OCI-LY7 (cell line): ENCODE measurements at regions not wholly inside any gene's neighbourhood (a gene's known extent, or its start where the extent isn't known, plus 50 kb on each side); places are given as distances from the start of the nearest gene placed in this dataset.

Experiments used
- BruUV-seq: library from RNA; stranded (reverse); fragments of 400-500 nt; replicated peaks from 2 replicates; lab custom pipeline; 2021; lab: Mats Ljungman, UMichigan
- CTCF ChIA-PET: fragments of 300-600 bp; sonication (Branson Sonifier 250); formaldehyde crosslinking; loops from one replicate; lab custom pipeline; 2022; ENCODE audit warnings: antibody characterized with exemption; ENCODE audit not compliant: unreplicated experiment; lab: Charles Lee
- POLR2A ChIA-PET: fragments of 300-600 bp; sonication (Branson Sonifier 250); formaldehyde crosslinking; loops from one replicate; lab custom pipeline; 2022; ENCODE audit warnings: antibody characterized with exemption; lab: Charles Lee
- DNase-seq: peaks from one replicate; pipeline ENCODE4 v3.0.0-alpha.2; 2015; ENCODE audit warnings: low spot score
- H2AFZ ChIP-seq: fragments of 200-600 bp; sonication (generic), shearing (Covaris generic); 2 replicates; pipeline ENCODE4 v1.6.1; 2014; ENCODE audit warnings: mild to moderate bottlenecking, antibody characterized with exemption, low read length, moderate library complexity
- H3K27ac ChIP-seq: fragments of 200-600 bp; sonication (generic); 2 replicates; pipeline ENCODE4 v1.5.1; 2014; ENCODE audit warnings: mixed run types, low read depth, mild to moderate bottlenecking, moderate library complexity, low read length, inconsistent platforms; ENCODE audit not compliant: poor library complexity, severe bottlenecking
- H3K36me3 ChIP-seq: fragments of 200-600 bp; sonication (generic); 2 replicates; pipeline ENCODE4 v1.6.1; 2014; ENCODE audit warnings: mild to moderate bottlenecking, antibody characterized with exemption, low read length, moderate library complexity, mixed read lengths; ENCODE audit not compliant: insufficient read depth
- H3K4me1 ChIP-seq: fragments of 200-600 bp; sonication (generic); 2 replicates; pipeline ENCODE4 v1.5.1; 2014; ENCODE audit warnings: mild to moderate bottlenecking, low read length; ENCODE audit not compliant: insufficient read depth, poor library complexity, severe bottlenecking
- H3K4me2 ChIP-seq: fragments of 200-600 bp; sonication (generic); 2 replicates; pipeline ENCODE4 v1.6.1; 2014; ENCODE audit warnings: mild to moderate bottlenecking, low read length
- H3K4me3 ChIP-seq: fragments of 200-600 bp; sonication (generic); 2 replicates; pipeline ENCODE4 v1.5.1; 2014; ENCODE audit warnings: mild to moderate bottlenecking, low read depth, low read length; ENCODE audit not compliant: poor library complexity, severe bottlenecking
- H3K79me2 ChIP-seq: fragments of 200-600 bp; sonication (generic); 2 replicates; pipeline ENCODE4 v1.6.1; 2016; ENCODE audit warnings: low read depth, mild to moderate bottlenecking, low read length, moderate library complexity, mixed read lengths; ENCODE audit not compliant: insufficient read depth
- H3K9me2 ChIP-seq: fragments of 200-600 bp; sonication (generic); 2 replicates; pipeline ENCODE4 v1.6.1; 2016; ENCODE audit warnings: mild to moderate bottlenecking, low read length, mixed read lengths; ENCODE audit not compliant: insufficient read depth
- H3K9me3 ChIP-seq: fragments of 200-600 bp; sonication (generic); 2 replicates; pipeline ENCODE4 v1.6.1; 2014; ENCODE audit warnings: mild to moderate bottlenecking, mixed run types, low read length, mixed read lengths
- H4K20me1 ChIP-seq: fragments of 200-600 bp; sonication (generic); 2 replicates; pipeline ENCODE4 v1.6.1; 2014; ENCODE audit warnings: mild to moderate bottlenecking, antibody characterized with exemption, low read length, moderate library complexity, mixed read lengths; ENCODE audit not compliant: insufficient read depth
- CTCF ChIP-seq: fragments of 200-600 bp; sonication (generic); conservative IDR thresholded peaks from 2 replicates; pipeline ENCODE4 v1.5.1; 2014; ENCODE audit warnings: mild to moderate bottlenecking, antibody characterized with exemption, low read length, moderate library complexity, mixed read lengths
- EZH2phosphoT487 ChIP-seq: fragments of 200-600 bp; sonication (generic); IDR thresholded peaks from 2 replicates; pipeline ENCODE4 v1.6.1; 2018; ENCODE audit warnings: low read depth, borderline replicate concordance, mild to moderate bottlenecking, mixed run types, antibody characterized with exemption, low read length, moderate library complexity, mixed read lengths
- intact Hi-C: fragments of 100-400 bp; cut with micrococcal nuclease; formaldehyde crosslinking; loops from one replicate; pipeline ENCODE4 v1.10.0; 2022; ENCODE audit not compliant: unreplicated experiment

- H2AFZ ChIP-seq: no peak overlapping the region
- H3K4me2 ChIP-seq: no peak overlapping the region
- H3K4me1 ChIP-seq: peaks cover 19% of the 10 kb centered on the region
- no peak overlapping the region for H3K27ac ChIP-seq
- peaks cover 8% of the 10 kb centered on the region; the same call in 1 of the 2 replicates for H3K9me3 ChIP-seq
- no peaks in the 10 kb centered on the region for H3K79me2 ChIP-seq
- intact Hi-C loops: no loop called here
- H3K9me2 ChIP-seq: no peaks in the 10 kb centered on the region
- no peaks in the 10 kb centered on the region; the same call in 1 of the 2 replicates for H3K36me3 ChIP-seq
- no TSS peak for BruUV-seq
- DNase-seq: no peak
- POLR2A ChIA-PET: interaction anchor here (0.7 to 2.0 kb wide), 6 partner anchors 10 to 605 kb away, joined by 3 to 8 read pairs (median 4); no protein-coding TSS in a partner anchor
- CTCF ChIA-PET: no interaction called here
- H4K20me1 ChIP-seq: no peaks in the 10 kb centered on the region
- H3K4me3 ChIP-seq: no peak overlapping the region
- TF ChIP-seq CTCF (no peak), EZH2phosphoT487 (no peak)
These were observed 63.5 kb upstream of the CTLA4 start for GRCh38 chr2:203804070-203804469.

- intact Hi-C loops: no loop called here
- Histone ChIP-seq H2AFZ (no peak overlapping the region), H3K36me3 (no peaks in the 10 kb centered on the region; the same call in 1 of the 2 replicates), H4K20me1 (no peaks in the 10 kb centered on the region), H3K4me2 (no peak overlapping the region), H3K4me1 (peaks cover 10% of the 10 kb centered on the region), H3K79me2 (no peaks in the 10 kb centered on the region), H3K27ac (no peak overlapping the region), H3K4me3 (no peak overlapping the region), H3K9me2 (no peaks in the 10 kb centered on the region), H3K9me3 (peaks cover 8% of the 10 kb centered on the region; the same call in 1 of the 2 replicates)
- no TSS peak for BruUV-seq
- no peak for DNase-seq
- ChIA-PET POLR2A (interaction anchor here (0.6 to 2.0 kb wide), 4 partner anchors 11 to 320 kb away, joined by 3 to 8 read pairs (median 4); no protein-coding TSS in a partner anchor), CTCF (no interaction called here)
- TF ChIP-seq EZH2phosphoT487 (no peak), CTCF (no peak)
These were observed 62.6 kb upstream of the CTLA4 start for GRCh38 chr2:203804764-203805485.

GRCh38 chr2:203805486-203805838, 62.1 kb upstream of the CTLA4 start:
- Histone ChIP-seq H3K27ac (no peak overlapping the region), H4K20me1 (no peaks in the 10 kb centered on the region), H3K4me3 (no peak overlapping the region), H3K79me2 (no peaks in the 10 kb centered on the region), H2AFZ (no peak overlapping the region), H3K4me2 (no peak overlapping the region), H3K4me1 (peaks cover 5% of the 10 kb centered on the region), H3K9me2 (no peaks in the 10 kb centered on the region), H3K9me3 (peaks cover 8% of the 10 kb centered on the region; the same call in 1 of the 2 replicates), H3K36me3 (no peaks in the 10 kb centered on the region; the same call in 1 of the 2 replicates)
- intact Hi-C loops: no loop called here
- CTCF ChIA-PET: no interaction called here
- no peak for DNase-seq
- POLR2A ChIA-PET: interaction anchor here (0.6 to 2.0 kb wide), 2 partner anchors 12 to 282 kb away, joined by 3 to 8 read pairs; no protein-coding TSS in a partner anchor
- BruUV-seq: no TSS peak
- TF ChIP-seq CTCF: no peak
- TF ChIP-seq EZH2phosphoT487: no peak
